ENCODE measurements at regions not wholly inside any gene's neighbourhood (a gene's known extent, or its start where the extent isn't known, plus 50 kb on each side); places are given as distances from the start of the nearest gene placed in this dataset.

DNA sequence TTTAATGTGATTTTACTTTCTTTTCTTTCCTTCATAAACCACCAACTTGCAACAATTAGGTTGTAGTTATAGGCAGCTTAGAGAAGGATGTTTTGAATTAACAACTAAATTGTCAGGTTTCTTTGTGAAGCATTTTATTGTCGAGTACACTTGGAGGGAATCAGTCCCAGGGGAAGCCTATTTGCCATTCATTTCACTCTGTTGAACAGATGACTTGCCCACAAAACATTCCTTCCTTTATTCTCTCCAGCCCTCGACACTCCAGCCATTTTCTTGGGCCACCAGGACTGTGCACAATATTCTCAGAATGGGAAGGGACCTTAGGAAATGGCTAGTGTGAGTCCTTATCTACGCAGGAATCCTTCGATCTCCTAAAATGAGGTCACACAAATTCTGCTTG is 620.6 kb downstream of the SOX6 start:
- FAIRE-seq (no peak), DNase-seq (ENCODE audit: insufficient read length, low spot score) (no peak)
- TF ChIP-seq CTCF (IDR thresholded peaks at IDR 0.05; ENCODE audit: insufficient read depth, missing control alignments), result no peak

DNA sequence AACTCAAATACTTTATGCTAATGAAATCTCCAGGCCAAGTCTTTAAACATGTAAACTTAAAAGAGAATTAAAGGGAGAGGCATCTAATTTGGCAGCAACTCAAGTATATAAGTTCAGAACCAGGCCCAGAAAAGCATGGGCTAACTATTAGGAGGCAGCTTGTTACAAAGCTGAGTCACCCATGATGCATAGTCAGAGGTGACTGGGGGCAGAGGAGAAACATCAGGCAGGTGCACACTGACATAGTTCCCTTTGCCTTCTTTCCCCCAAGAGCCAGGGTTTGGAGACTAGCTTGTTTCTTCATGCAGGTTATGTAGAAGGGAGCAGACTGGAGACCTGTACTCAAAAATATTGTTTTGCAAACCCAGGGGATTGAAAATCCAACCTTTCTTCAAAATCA is 619.0 kb downstream of the SOX6 start:
- no peak for DNase-seq (ENCODE audit: insufficient read length, low spot score)
- no peak for TF ChIP-seq CTCF (IDR thresholded peaks at IDR 0.05; ENCODE audit: insufficient read depth, missing control alignments)
- FAIRE-seq, result no peak

DNA sequence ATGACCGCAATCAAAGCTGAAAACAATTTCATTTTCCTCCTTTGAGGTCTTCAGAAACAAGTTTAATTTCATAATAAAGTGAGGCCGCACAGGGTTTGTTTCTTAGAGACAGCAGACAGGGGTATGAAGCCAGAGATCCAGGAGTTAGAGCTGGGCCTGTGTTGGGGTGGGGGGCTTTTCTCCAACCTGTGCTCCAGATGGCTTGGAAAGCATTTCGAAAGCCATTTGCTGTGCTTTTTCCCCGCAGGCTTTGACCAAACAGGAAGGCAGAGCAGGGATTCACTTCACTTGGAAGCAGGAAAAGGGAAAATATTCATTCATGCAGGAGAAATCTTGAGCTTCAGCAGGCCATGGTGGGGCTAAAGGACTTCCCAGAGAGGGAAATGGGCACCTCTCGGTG is 617.4 kb downstream of the SOX6 start:
- FAIRE-seq (no peak), DNase-seq (ENCODE audit: insufficient read length, low spot score) (no peak)
- no peak for TF ChIP-seq CTCF (IDR thresholded peaks at IDR 0.05; ENCODE audit: insufficient read depth, missing control alignments)

GRCh38 chr11:15742626-15743519 is 613.5 kb downstream of the SOX6 start:
- TF ChIP-seq CTCF (IDR thresholded peaks at IDR 0.05; ENCODE audit: insufficient read depth, missing control alignments), result no peak
- no peak for DNase-seq (ENCODE audit: insufficient read length, low spot score)
- no peak for FAIRE-seq

DNA sequence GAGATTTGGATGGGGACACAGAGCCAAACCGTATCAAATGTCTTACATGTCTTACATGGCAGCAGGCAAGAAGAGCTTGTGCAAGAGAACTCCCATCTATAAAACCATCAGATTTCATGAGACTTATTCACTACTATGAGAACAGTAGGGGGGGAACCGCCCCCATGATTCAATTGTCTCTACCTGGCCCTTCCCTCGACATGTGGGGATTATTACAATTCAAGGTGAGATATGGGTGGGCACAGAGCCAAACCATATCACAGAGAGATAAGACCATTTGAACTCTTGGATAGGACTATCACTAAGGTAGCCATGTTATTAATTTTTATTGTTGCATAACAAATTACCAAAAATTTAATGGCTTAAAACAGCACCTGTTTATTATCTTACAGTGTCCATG is 611.7 kb downstream of the SOX6 start:
- no peak for TF ChIP-seq CTCF (IDR thresholded peaks at IDR 0.05; ENCODE audit: insufficient read depth, missing control alignments)
- DNase-seq (ENCODE audit: insufficient read length, low spot score) (no peak), FAIRE-seq (no peak)

GRCh38 chr11:15745266-15745665 is 611.1 kb downstream of the SOX6 start:
- TF ChIP-seq CTCF (IDR thresholded peaks at IDR 0.05; ENCODE audit: insufficient read depth, missing control alignments), result no peak
- no peak for FAIRE-seq

GRCh38 chr11:15747671-15748070 is 608.7 kb downstream of the SOX6 start:
- TF ChIP-seq CTCF (IDR thresholded peaks at IDR 0.05; ENCODE audit: insufficient read depth, missing control alignments), result no peak
- no peak for DNase-seq (ENCODE audit: insufficient read length, low spot score)
- FAIRE-seq, result no peak

More at GRCh38 chr11:15745266-15745665, 611.1 kb downstream of the SOX6 start:
- no peak for DNase-seq (ENCODE audit: insufficient read length, low spot score)
